ENCODE measurements at regions not wholly inside any gene's neighbourhood (a gene's known extent, or its start where the extent isn't known, plus 50 kb on each side); places are given as distances from the start of the nearest gene placed in this dataset.
A peak's percentile ranks its signal among the peaks of the same experiment; 100 is the strongest.

DNA sequence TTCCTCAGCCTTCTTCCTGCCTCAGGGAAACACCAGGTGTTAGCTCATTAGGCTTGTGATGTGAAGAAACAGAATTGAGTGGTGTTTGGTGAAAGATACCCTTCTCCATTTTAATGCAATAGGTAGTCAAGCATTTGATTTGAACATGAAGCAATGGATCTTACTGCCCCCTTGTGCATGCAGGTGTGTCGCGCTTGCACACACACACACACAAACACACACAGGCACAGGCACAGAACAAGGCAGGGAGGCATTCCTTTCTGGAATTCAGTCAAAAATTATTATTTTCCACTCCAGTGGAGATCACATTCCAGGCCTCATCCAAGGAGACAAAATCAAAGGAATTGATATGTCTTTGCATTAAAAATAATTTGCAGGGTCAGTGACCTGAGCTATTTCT is 667.0 kb upstream of the MARCKS start:
- TF ChIP-seq CTCF (IDR thresholded peaks at IDR 0.05; ENCODE audit: low read length), result peak; percentile 21; the same call in 1 of the 2 replicates
- TF ChIP-seq EZH2phosphoT487 (IDR thresholded peaks at IDR 0.05; ENCODE audit: low read length), result no peak

All from MM.1S (cell line).